Hepatocyte (in vitro differentiated cells): ENCODE measurements at regions not wholly inside any gene's neighbourhood (a gene's known extent, or its start where the extent isn't known, plus 50 kb on each side); places are given as distances from the start of the nearest gene placed in this dataset.

Experiments used
- EZH2 ChIP-seq: fragments of 200-600 bp; sonication (generic); IDR thresholded peaks from 2 replicates; pipeline ENCODE4 v1.6.1; 2016; ENCODE audit warnings: antibody characterized with exemption, mild to moderate bottlenecking, borderline replicate concordance
- EZH2phosphoT487 ChIP-seq: fragments of 200-600 bp; sonication (generic); IDR thresholded peaks from one replicate; pipeline ENCODE4 v1.6.1; 2018; ENCODE audit warnings: antibody characterized with exemption, mild to moderate bottlenecking, low read depth, moderate library complexity; ENCODE audit not compliant: unreplicated experiment, severe bottlenecking
- TF ChIP-seq, protein P1 (sequence below): fragments of 200-600 bp; sonication (generic); IDR thresholded peaks from 2 replicates; pipeline ENCODE4 v1.5.1; 2016; ENCODE audit warnings: antibody characterized with exemption, mild to moderate bottlenecking; ENCODE audit not compliant: poor library complexity

DNA sequence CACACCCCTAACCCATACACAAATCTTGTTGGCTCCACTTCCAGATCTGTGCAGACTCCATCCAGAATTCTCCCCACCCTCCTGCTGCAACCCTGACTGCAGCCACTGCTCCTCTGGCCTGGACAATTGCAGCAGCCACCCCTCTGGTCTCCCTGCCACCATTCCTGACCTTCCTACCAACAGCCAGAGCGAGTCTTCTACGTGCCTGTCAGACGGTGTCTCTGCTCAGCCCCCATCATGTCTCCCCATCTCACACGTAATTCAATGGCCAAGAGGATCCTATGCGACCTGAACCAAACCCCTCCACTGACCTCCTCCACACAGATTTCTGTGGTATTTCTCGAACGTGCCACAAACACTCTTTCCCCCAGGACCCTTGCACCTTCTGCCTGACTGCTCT, 103.3 kb downstream of the TPRA1 start:
- TF ChIP-seq EZH2phosphoT487 (no peak), EZH2 (no peak)
- TF ChIP-seq, protein P1, sequence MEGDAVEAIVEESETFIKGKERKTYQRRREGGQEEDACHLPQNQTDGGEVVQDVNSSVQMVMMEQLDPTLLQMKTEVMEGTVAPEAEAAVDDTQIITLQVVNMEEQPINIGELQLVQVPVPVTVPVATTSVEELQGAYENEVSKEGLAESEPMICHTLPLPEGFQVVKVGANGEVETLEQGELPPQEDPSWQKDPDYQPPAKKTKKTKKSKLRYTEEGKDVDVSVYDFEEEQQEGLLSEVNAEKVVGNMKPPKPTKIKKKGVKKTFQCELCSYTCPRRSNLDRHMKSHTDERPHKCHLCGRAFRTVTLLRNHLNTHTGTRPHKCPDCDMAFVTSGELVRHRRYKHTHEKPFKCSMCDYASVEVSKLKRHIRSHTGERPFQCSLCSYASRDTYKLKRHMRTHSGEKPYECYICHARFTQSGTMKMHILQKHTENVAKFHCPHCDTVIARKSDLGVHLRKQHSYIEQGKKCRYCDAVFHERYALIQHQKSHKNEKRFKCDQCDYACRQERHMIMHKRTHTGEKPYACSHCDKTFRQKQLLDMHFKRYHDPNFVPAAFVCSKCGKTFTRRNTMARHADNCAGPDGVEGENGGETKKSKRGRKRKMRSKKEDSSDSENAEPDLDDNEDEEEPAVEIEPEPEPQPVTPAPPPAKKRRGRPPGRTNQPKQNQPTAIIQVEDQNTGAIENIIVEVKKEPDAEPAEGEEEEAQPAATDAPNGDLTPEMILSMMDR, result no peak
